Mammary epithelial cell (primary cell): ENCODE measurements at regions not wholly inside any gene's neighbourhood (a gene's known extent, or its start where the extent isn't known, plus 50 kb on each side); places are given as distances from the start of the nearest gene placed in this dataset.

Experiments
- EZH2 ChIP-seq: IDR thresholded peaks from 2 replicates; pipeline ENCODE4 v1.6.1; 2012; ENCODE audit warnings: low read length, inconsistent platforms, borderline replicate concordance
- TF ChIP-seq, protein P1 (sequence below), 2 donors: IDR thresholded peaks in 1 of 2; conservative IDR thresholded peaks in 1 of 2; 2 replicates each; pipeline ENCODE4 v1.5.1; 2011 to 2012; ENCODE audit warnings: inconsistent platforms in 2 of 2, low read length in 2 of 2, mild to moderate bottlenecking in 2 of 2, control low read depth in 1 of 2, low read depth in 1 of 2; ENCODE audit not compliant: insufficient read depth in 1 of 2; ENCODE audit errors: extremely low read depth in 1 of 2

- TF ChIP-seq, protein P1, sequence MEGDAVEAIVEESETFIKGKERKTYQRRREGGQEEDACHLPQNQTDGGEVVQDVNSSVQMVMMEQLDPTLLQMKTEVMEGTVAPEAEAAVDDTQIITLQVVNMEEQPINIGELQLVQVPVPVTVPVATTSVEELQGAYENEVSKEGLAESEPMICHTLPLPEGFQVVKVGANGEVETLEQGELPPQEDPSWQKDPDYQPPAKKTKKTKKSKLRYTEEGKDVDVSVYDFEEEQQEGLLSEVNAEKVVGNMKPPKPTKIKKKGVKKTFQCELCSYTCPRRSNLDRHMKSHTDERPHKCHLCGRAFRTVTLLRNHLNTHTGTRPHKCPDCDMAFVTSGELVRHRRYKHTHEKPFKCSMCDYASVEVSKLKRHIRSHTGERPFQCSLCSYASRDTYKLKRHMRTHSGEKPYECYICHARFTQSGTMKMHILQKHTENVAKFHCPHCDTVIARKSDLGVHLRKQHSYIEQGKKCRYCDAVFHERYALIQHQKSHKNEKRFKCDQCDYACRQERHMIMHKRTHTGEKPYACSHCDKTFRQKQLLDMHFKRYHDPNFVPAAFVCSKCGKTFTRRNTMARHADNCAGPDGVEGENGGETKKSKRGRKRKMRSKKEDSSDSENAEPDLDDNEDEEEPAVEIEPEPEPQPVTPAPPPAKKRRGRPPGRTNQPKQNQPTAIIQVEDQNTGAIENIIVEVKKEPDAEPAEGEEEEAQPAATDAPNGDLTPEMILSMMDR (conservative IDR thresholded peaks at IDR 0.05 in 1 of 2, IDR thresholded peaks at IDR 0.05 in 1 of 2; ENCODE audit: extremely low read depth in 1 of 2, insufficient read depth in 1 of 2, low read depth in 1 of 2, low read length in 2 of 2) = no peak
- TF ChIP-seq EZH2 = no peak
Observed at GRCh38 chrX:74211911-74212310, 92.1 kb upstream of the ZCCHC13 start.
